ENCODE measurements at regions not wholly inside any gene's neighbourhood (a gene's known extent, or its start where the extent isn't known, plus 50 kb on each side); places are given as distances from the start of the nearest gene placed in this dataset.

GRCh38 chr16:6146356-6146755 lies 1048.8 kb upstream of the EEF2KMT start:
- TF ChIP-seq CTCF (optimal IDR thresholded peaks at IDR 0.05 in 1 of 3, IDR thresholded peaks at IDR 0.05 in 1 of 3, conservative IDR thresholded peaks at IDR 0.05 in 1 of 3; ENCODE audit: extremely low read depth in 1 of 3, insufficient read depth in 2 of 3, low read length in 3 of 3) (no peak), EZH2 (IDR thresholded peaks at IDR 0.05; ENCODE audit: low read length) (no peak)

Data from keratinocyte (primary cell).